Natural killer cell (primary cell): ENCODE measurements at regions not wholly inside any gene's neighbourhood (a gene's known extent, or its start where the extent isn't known, plus 50 kb on each side); places are given as distances from the start of the nearest gene placed in this dataset.

Experiments used
- ATAC-seq, 3 donors: fragments of 150-1000 bp in 2 of 3; fragments of 200-7000 bp in 1 of 3; cut with Tn5 transposase; 1 replicate in 1 of 3; 2 replicates in 2 of 3; pipeline ENCODE4 v1.10.0; 2021; ENCODE audit warnings: mild to moderate bottlenecking in 2 of 3, moderate library complexity in 2 of 3
- DNase-seq, 2 donors: peaks; one replicate each; pipeline versions ENCODE4 v3.0.0 to v3.0.0-alpha.2; 2013 to 2021; ENCODE audit warnings: mixed read lengths in 1 of 2
- H3K27ac ChIP-seq: one replicate; pipeline ENCODE4 v1.5.1; 2013; ENCODE audit warnings: mild to moderate bottlenecking, low read length
- H3K27me3 ChIP-seq: one replicate; pipeline ENCODE4 v1.6.1; 2013; ENCODE audit warnings: low read length; ENCODE audit not compliant: control insufficient read depth, insufficient read depth
- H3K36me3 ChIP-seq: one replicate; pipeline ENCODE4 v1.6.1; 2013; ENCODE audit warnings: low read length; ENCODE audit not compliant: control insufficient read depth, insufficient read depth
- H3K4me1 ChIP-seq: one replicate; pipeline ENCODE4 v1.6.1; 2013; ENCODE audit warnings: low read length; ENCODE audit not compliant: control insufficient read depth, insufficient read depth
- H3K4me3 ChIP-seq: one replicate; pipeline ENCODE4 v1.5.1; 2013; ENCODE audit warnings: low read length
- H3K9me3 ChIP-seq: one replicate; pipeline ENCODE4 v1.6.1; 2013; ENCODE audit warnings: low read length; ENCODE audit not compliant: control insufficient read depth, insufficient read depth
- H3K27ac Mint-ChIP-seq, 2 donors: one replicate each; pipeline ENCODE4 v1.8.0; 2022; ENCODE audit warnings: mild to moderate bottlenecking in 2 of 2, mixed read lengths in 2 of 2, moderate library complexity in 1 of 2
- H3K27me3 Mint-ChIP-seq, 2 donors: one replicate each; pipeline ENCODE4 v1.8.0; 2022; ENCODE audit warnings: low read depth in 2 of 2, mixed read lengths in 2 of 2
- H3K36me3 Mint-ChIP-seq: one replicate; pipeline ENCODE4 v1.8.0; 2022; ENCODE audit warnings: mixed read lengths
- H3K4me1 Mint-ChIP-seq, 2 donors: one replicate each; pipeline ENCODE4 v1.8.0; 2022; ENCODE audit warnings: mixed read lengths in 2 of 2
- H3K4me3 Mint-ChIP-seq: one replicate; pipeline ENCODE4 v1.8.0; 2022; ENCODE audit warnings: mild to moderate bottlenecking, moderate library complexity, mixed read lengths
- H3K9me3 Mint-ChIP-seq, 2 donors: one replicate each; pipeline ENCODE4 v1.8.0; 2022; ENCODE audit warnings: mixed read lengths in 2 of 2
- WGBS: methylation state at CpG from one replicate; pipeline ENCODE4 v1.1.7; 2013; ENCODE audit warnings: missing lambda C conversion rate; ENCODE audit not compliant: insufficient coverage; 5-methylcytosine and 5-hydroxymethylcytosine counted together
- intact Hi-C: fragments of 100-400 bp; cut with micrococcal nuclease; formaldehyde crosslinking; loops from one replicate; pipeline ENCODE4 v1.14.2; 2022
- TF ChIP-seq, protein P1 (sequence below): fragments of 200-600 bp; IDR thresholded peaks from one replicate; pipeline ENCODE4 v1.8.0; 2022; ENCODE audit warnings: antibody characterized with exemption

DNA sequence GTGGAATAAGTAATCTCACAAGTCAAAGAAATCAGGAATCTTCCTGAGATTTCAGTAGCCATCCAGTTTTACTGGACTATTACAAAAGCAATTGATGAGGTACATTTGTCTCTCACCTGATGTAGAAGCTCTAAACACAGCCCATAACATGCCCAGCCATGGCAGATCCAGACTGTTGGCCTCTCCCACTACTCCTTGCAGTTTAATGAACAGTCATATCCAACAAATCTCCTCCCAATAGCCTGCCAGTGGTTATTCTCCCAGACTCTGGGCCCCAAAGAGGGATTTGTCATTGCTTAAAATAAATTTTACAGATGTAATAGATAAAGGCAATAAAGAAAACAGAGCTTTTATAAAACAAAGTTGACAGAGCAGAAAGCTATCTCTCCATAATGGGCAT lies 80.8 kb downstream of the ZNF608 start:
- no peak overlapping the region for H3K4me3 ChIP-seq
- H3K4me1 ChIP-seq: no peaks in the 10 kb centered on the region
- no peaks in the 10 kb centered on the region for H3K36me3 ChIP-seq
- no peaks in the 10 kb centered on the region for H3K27me3 ChIP-seq
- H3K36me3 Mint-ChIP-seq: no peaks in the 10 kb centered on the region
- no peaks in the 10 kb centered on the region for H3K4me1 Mint-ChIP-seq
- H3K27ac Mint-ChIP-seq: no peak overlapping the region
- H3K27ac ChIP-seq: no peak overlapping the region
- intact Hi-C loops: no loop called here
- no peaks in the 10 kb centered on the region for H3K9me3 ChIP-seq
- no peak for DNase-seq
- TF ChIP-seq, protein P1, sequence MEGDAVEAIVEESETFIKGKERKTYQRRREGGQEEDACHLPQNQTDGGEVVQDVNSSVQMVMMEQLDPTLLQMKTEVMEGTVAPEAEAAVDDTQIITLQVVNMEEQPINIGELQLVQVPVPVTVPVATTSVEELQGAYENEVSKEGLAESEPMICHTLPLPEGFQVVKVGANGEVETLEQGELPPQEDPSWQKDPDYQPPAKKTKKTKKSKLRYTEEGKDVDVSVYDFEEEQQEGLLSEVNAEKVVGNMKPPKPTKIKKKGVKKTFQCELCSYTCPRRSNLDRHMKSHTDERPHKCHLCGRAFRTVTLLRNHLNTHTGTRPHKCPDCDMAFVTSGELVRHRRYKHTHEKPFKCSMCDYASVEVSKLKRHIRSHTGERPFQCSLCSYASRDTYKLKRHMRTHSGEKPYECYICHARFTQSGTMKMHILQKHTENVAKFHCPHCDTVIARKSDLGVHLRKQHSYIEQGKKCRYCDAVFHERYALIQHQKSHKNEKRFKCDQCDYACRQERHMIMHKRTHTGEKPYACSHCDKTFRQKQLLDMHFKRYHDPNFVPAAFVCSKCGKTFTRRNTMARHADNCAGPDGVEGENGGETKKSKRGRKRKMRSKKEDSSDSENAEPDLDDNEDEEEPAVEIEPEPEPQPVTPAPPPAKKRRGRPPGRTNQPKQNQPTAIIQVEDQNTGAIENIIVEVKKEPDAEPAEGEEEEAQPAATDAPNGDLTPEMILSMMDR: no peak
- H3K4me3 Mint-ChIP-seq: no peak overlapping the region
- no peaks in the 10 kb centered on the region for H3K9me3 Mint-ChIP-seq
- H3K27me3 Mint-ChIP-seq: peaks cover 17 to 20% of the 10 kb centered on the region in 2 donors
- ATAC-seq: no peak

- WGBS: 61% methylated on average over 2 of the region's 2 CpGs
- intact Hi-C loops: no loop called here
Measured at GRCh38 chr5:124665035-124665434, 81.4 kb downstream of the ZNF608 start.

DNA sequence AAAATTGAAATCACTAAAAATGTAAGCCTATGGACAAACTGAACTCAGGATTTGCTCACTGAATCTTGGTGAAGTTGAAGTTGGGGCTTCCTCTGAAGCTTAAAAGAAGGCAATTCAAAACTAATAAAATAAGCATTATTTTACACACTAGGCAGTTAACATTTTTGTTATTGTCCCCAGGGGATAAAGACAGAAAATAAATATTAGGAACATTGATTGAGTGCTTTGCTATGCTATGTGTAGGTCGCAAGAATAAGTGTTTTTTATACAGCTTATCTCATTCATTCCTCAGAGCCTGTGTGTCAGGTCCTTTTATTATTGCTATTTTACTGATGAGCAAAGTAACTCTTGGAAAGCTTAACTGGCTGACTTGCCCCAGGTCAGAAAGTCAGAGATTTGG lies 82.2 kb downstream of the ZNF608 start:
- ATAC-seq: no peak
- TF ChIP-seq, protein P1: no peak
- H3K27me3 Mint-ChIP-seq: peaks cover 12 to 24% of the 10 kb centered on the region in 2 donors
- Histone ChIP-seq H3K27ac (no peak overlapping the region), H3K36me3 (no peaks in the 10 kb centered on the region), H3K9me3 (no peaks in the 10 kb centered on the region), H3K27me3 (no peaks in the 10 kb centered on the region), H3K4me1 (no peaks in the 10 kb centered on the region), H3K4me3 (no peak overlapping the region)
- H3K27ac Mint-ChIP-seq: no peak overlapping the region
- WGBS: 100% methylated on average over 1 of the region's 1 CpG
- H3K9me3 Mint-ChIP-seq: no peaks in the 10 kb centered on the region
- H3K4me3 Mint-ChIP-seq: no peak overlapping the region
- H3K36me3 Mint-ChIP-seq: no peaks in the 10 kb centered on the region
- no peak for DNase-seq
- no peaks in the 10 kb centered on the region for H3K4me1 Mint-ChIP-seq
- intact Hi-C loops: no loop called here

More at GRCh38 chr5:124665035-124665434, 81.4 kb downstream of the ZNF608 start:
- Histone ChIP-seq H3K27me3 (no peaks in the 10 kb centered on the region), H3K27ac (no peak overlapping the region), H3K9me3 (no peaks in the 10 kb centered on the region), H3K4me1 (no peaks in the 10 kb centered on the region), H3K36me3 (no peaks in the 10 kb centered on the region), H3K4me3 (no peak overlapping the region)
- Mint-ChIP-seq H3K4me1 (no peaks in the 10 kb centered on the region), H3K9me3 (no peaks in the 10 kb centered on the region), H3K27ac (no peak overlapping the region), H3K36me3 (no peaks in the 10 kb centered on the region), H3K27me3 (peaks cover 12 to 16% of the 10 kb centered on the region in 2 donors), H3K4me3 (no peak overlapping the region)
- no peak for DNase-seq
- ATAC-seq: no peak
- TF ChIP-seq, protein P1: no peak

DNA sequence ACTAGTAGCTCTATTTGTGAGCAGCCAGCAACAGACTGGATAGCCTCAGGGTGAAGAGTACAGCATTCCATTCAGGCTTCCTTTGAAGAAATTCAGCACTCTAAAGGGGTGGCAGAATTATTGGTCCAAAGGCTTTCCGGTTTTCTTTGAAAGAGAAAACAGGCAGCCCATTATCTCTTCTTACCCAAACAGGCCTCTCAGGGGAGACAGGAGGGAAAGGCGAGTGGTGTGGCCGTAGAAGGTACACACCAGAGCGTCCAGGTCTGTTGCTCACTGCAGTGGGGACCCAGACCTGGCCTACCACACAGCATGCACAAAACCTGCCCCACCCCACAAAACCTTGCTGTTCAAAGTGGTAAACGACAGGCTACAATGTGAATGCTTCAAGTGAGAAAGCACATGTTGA lies 83.3 kb downstream of the ZNF608 start:
- Histone ChIP-seq H3K27ac (no peak overlapping the region), H3K4me1 (no peaks in the 10 kb centered on the region), H3K36me3 (no peaks in the 10 kb centered on the region), H3K4me3 (no peak overlapping the region), H3K9me3 (no peaks in the 10 kb centered on the region), H3K27me3 (no peaks in the 10 kb centered on the region)
- ATAC-seq: no peak
- WGBS: 95% methylated on average over 5 of the region's 5 CpGs
- TF ChIP-seq, protein P1: no peak
- H3K9me3 Mint-ChIP-seq: no peaks in the 10 kb centered on the region
- no peak overlapping the region for H3K27ac Mint-ChIP-seq
- no peaks in the 10 kb centered on the region for H3K36me3 Mint-ChIP-seq
- H3K4me3 Mint-ChIP-seq: no peak overlapping the region
- peaks cover 12 to 32% of the 10 kb centered on the region in 2 donors for H3K27me3 Mint-ChIP-seq
- no peak for DNase-seq
- no peaks in the 10 kb centered on the region for H3K4me1 Mint-ChIP-seq
- intact Hi-C loops: no loop called here
